CD14-positive monocyte (primary cell): ENCODE measurements at regions not wholly inside any gene's neighbourhood (a gene's known extent, or its start where the extent isn't known, plus 50 kb on each side); places are given as distances from the start of the nearest gene placed in this dataset.
A peak's percentile ranks its signal among the peaks of the same experiment; 100 is the strongest.

Experiments used
- DNase-seq, 3 donors: peaks; one replicate each; pipeline ENCODE4 v3.0.0-alpha.2; 2011 to 2022
- H2AFZ ChIP-seq: 2 replicates; pipeline ENCODE4 v1.6.0; 2012; ENCODE audit warnings: mild to moderate bottlenecking, low read depth, low read length, inconsistent platforms; ENCODE audit not compliant: insufficient read depth, poor library complexity, severe bottlenecking
- H3K27ac ChIP-seq, 2 donors: 1 replicate in 1 of 2; 2 replicates in 1 of 2; pipeline ENCODE4 v1.5.1; 2012 to 2013; ENCODE audit warnings: low read length in 2 of 2, control low read depth in 1 of 2, inconsistent platforms in 1 of 2, low read depth in 1 of 2, mild to moderate bottlenecking in 1 of 2
- H3K27me3 ChIP-seq, 2 donors: one replicate each; pipeline versions ENCODE4 v1.6.0 to v1.6.1; 2011 to 2013; ENCODE audit warnings: low read length in 2 of 2; ENCODE audit not compliant: control insufficient read depth in 2 of 2, insufficient read depth in 2 of 2
- H3K36me3 ChIP-seq, 2 donors: replicated peaks in 1 of 2; 1 replicate in 1 of 2; 2 replicates in 1 of 2; pipeline versions ENCODE4 v1.5.1 to v1.6.1; 2012 to 2013; ENCODE audit warnings: low read length in 2 of 2, control low read depth in 1 of 2, inconsistent platforms in 1 of 2, mild to moderate bottlenecking in 1 of 2; ENCODE audit not compliant: insufficient read depth in 2 of 2, control insufficient read depth in 1 of 2
- H3K4me1 ChIP-seq, 2 donors: 1 replicate in 1 of 2; 2 replicates in 1 of 2; pipeline versions ENCODE4 v1.5.1 to v1.6.1; 2012 to 2013; ENCODE audit warnings: low read length in 2 of 2, control low read depth in 1 of 2, inconsistent platforms in 1 of 2, mild to moderate bottlenecking in 1 of 2, moderate library complexity in 1 of 2; ENCODE audit not compliant: insufficient read depth in 2 of 2, control insufficient read depth in 1 of 2
- H3K4me2 ChIP-seq: replicated peaks from 2 replicates; pipeline ENCODE3; 2012; ENCODE audit warnings: low read length, moderate library complexity, mild to moderate bottlenecking; ENCODE audit not compliant: poor library complexity, severe bottlenecking; ENCODE audit errors: extremely low read depth
- H3K4me3 ChIP-seq, 3 experiments: fragments of 200-600 bp in 1 of 3; sonication (generic) in 1 of 3; replicated peaks in 1 of 3; 1 replicate in 2 of 3; 2 replicates in 1 of 3; pipeline ENCODE4 v1.5.1; 2011 to 2013; ENCODE audit warnings: low read length in 3 of 3, mild to moderate bottlenecking in 3 of 3, control low read depth in 2 of 3, low read depth in 2 of 3, inconsistent platforms in 1 of 3, moderate library complexity in 1 of 3
- H3K79me2 ChIP-seq: 2 replicates; pipeline ENCODE4 v1.6.0; 2012; ENCODE audit warnings: mild to moderate bottlenecking, control low read depth, inconsistent platforms, low read length, moderate library complexity; ENCODE audit not compliant: insufficient read depth
- H3K9ac ChIP-seq: 2 replicates; pipeline ENCODE4 v1.6.0; 2017; ENCODE audit warnings: low read length, mild to moderate bottlenecking; ENCODE audit not compliant: insufficient read depth, poor library complexity, severe bottlenecking
- H3K9me3 ChIP-seq, 2 donors: replicated peaks in 1 of 2; 1 replicate in 1 of 2; 2 replicates in 1 of 2; pipeline versions ENCODE4 v1.5.1 to v1.6.1; 2012 to 2013; ENCODE audit warnings: low read length in 2 of 2, control low read depth in 1 of 2; ENCODE audit not compliant: control insufficient read depth in 1 of 2, insufficient read depth in 1 of 2
- H4K20me1 ChIP-seq: 2 replicates; pipeline ENCODE4 v1.6.0; 2012; ENCODE audit warnings: mild to moderate bottlenecking, low read length, control low read depth, moderate library complexity; ENCODE audit not compliant: insufficient read depth
- H3K27ac Mint-ChIP-seq, 7 donors: one replicate each; pipeline ENCODE4 v1.8.0; 2020; ENCODE audit warnings: mild to moderate bottlenecking in 7 of 7, mixed read lengths in 7 of 7, moderate library complexity in 6 of 7, inconsistent platforms in 2 of 7
- H3K27me3 Mint-ChIP-seq, 3 donors: one replicate each; pipeline ENCODE4 v1.8.0; 2021 to 2022; ENCODE audit warnings: low read depth in 3 of 3, mild to moderate bottlenecking in 3 of 3, mixed read lengths in 3 of 3, moderate library complexity in 3 of 3, inconsistent platforms in 1 of 3
- H3K36me3 Mint-ChIP-seq, 2 donors: one replicate each; pipeline ENCODE4 v1.8.0; 2020; ENCODE audit warnings: mixed read lengths in 2 of 2, inconsistent platforms in 1 of 2, mild to moderate bottlenecking in 1 of 2
- H3K4me1 Mint-ChIP-seq: one replicate; pipeline ENCODE4 v1.8.0; 2020; ENCODE audit warnings: mild to moderate bottlenecking, mixed read lengths
- H3K4me3 Mint-ChIP-seq, 2 donors: one replicate each; pipeline ENCODE4 v1.8.0; 2020; ENCODE audit warnings: mild to moderate bottlenecking in 2 of 2, mixed read lengths in 2 of 2, moderate library complexity in 1 of 2
- H3K9me3 Mint-ChIP-seq, 7 donors: one replicate each; pipeline ENCODE4 v1.8.0; 2020 to 2022; ENCODE audit warnings: mixed read lengths in 7 of 7, mild to moderate bottlenecking in 6 of 7, moderate library complexity in 6 of 7, inconsistent platforms in 2 of 7
- WGBS: methylation state at CpG from one replicate; pipeline ENCODE4 v1.1.5; 2013; ENCODE audit warnings: missing lambda C conversion rate; ENCODE audit not compliant: insufficient coverage; 5-methylcytosine and 5-hydroxymethylcytosine counted together
- intact Hi-C, 2 donors: fragments of 100-400 bp; cut with micrococcal nuclease; formaldehyde crosslinking; loops; one replicate each; pipeline versions ENCODE4 v1.15.0 to v1.15.1; 2023
- TF ChIP-seq, protein P1 (sequence below): fragments of 200-600 bp; IDR thresholded peaks from one replicate; pipeline ENCODE4 v1.8.0; 2022; ENCODE audit warnings: antibody characterized with exemption, mild to moderate bottlenecking

DNA sequence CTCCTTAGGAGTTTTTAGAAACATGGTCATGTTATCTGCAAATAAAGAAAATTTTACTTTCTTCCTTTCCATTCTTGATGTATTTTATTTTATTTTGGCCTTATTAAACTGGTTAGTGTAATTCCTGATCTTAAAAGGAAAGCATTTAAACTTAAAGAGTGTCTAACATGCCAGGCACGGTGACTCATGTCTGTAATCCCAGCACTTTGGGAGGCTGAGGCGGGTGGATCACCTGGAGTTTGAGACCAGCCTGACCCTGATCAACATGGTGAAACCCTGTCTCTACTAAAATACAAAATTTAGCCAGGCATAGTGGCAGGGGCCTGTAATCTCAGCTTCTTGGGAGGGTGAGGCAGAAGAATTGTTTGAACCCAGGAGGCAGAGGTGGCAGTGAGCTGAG is 281.3 kb downstream of the PTTG2 start:
- H3K27me3 Mint-ChIP-seq = peaks cover 0 to 3% (median 2%) of the 10 kb centered on the region in 3 donors
- no peak overlapping the region for H2AFZ ChIP-seq
- WGBS = no CpG with 5 or more reads among the region's 2 CpGs
- no peak for DNase-seq
- no peaks in the 10 kb centered on the region for H3K36me3 ChIP-seq
- H3K79me2 ChIP-seq = no peaks in the 10 kb centered on the region
- no peak overlapping the region for H3K4me3 ChIP-seq
- no peaks in the 10 kb centered on the region for H3K36me3 Mint-ChIP-seq
- H3K4me2 ChIP-seq = no peak overlapping the region
- TF ChIP-seq, protein P1, sequence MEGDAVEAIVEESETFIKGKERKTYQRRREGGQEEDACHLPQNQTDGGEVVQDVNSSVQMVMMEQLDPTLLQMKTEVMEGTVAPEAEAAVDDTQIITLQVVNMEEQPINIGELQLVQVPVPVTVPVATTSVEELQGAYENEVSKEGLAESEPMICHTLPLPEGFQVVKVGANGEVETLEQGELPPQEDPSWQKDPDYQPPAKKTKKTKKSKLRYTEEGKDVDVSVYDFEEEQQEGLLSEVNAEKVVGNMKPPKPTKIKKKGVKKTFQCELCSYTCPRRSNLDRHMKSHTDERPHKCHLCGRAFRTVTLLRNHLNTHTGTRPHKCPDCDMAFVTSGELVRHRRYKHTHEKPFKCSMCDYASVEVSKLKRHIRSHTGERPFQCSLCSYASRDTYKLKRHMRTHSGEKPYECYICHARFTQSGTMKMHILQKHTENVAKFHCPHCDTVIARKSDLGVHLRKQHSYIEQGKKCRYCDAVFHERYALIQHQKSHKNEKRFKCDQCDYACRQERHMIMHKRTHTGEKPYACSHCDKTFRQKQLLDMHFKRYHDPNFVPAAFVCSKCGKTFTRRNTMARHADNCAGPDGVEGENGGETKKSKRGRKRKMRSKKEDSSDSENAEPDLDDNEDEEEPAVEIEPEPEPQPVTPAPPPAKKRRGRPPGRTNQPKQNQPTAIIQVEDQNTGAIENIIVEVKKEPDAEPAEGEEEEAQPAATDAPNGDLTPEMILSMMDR = no peak
- no peak overlapping the region for H3K9ac ChIP-seq
- H3K27ac ChIP-seq = no peak overlapping the region
- peaks cover 14% of the 10 kb centered on the region for H3K4me1 Mint-ChIP-seq
- no peaks in the 10 kb centered on the region for H4K20me1 ChIP-seq
- H3K9me3 ChIP-seq = no peaks in the 10 kb centered on the region
- H3K4me1 ChIP-seq = peaks cover 3 to 7% of the 10 kb centered on the region in 2 donors
- peaks cover 0 to 6% (median 3%) of the 10 kb centered on the region in 7 donors for H3K9me3 Mint-ChIP-seq
- intact Hi-C loops = no loop called here
- peak overlapping the region in 2 of 7 donors; percentile 10 to 14 for H3K27ac Mint-ChIP-seq
- H3K27me3 ChIP-seq = no peaks in the 10 kb centered on the region
- H3K4me3 Mint-ChIP-seq = no peak overlapping the region

DNA sequence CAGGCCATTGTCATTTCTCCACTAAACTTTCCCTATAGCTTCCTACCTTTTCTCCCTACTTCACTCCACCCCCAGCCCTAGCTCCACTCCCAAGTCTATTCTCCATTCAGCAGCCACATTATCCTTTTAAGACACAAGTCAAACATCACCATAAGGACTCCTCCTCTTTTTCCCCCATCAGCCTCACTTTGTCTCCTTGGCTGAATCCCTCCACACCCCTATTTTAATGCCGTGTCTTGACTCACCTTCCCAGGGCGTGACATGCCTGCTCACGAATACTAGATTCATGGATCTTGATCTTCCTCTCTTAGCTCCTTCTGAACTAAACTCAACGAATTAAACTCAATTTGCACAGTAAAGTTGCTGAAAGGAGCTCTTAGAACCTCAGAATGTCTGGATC is 281.9 kb downstream of the PTTG2 start:
- H3K4me1 Mint-ChIP-seq = peaks cover 9% of the 10 kb centered on the region
- Histone ChIP-seq H3K9me3 (no peaks in the 10 kb centered on the region), H3K4me3 (no peak overlapping the region), H2AFZ (no peak overlapping the region), H4K20me1 (no peaks in the 10 kb centered on the region), H3K36me3 (no peaks in the 10 kb centered on the region), H3K27ac (no peak overlapping the region), H3K4me1 (peaks cover 1 to 3% of the 10 kb centered on the region in 2 donors), H3K9ac (no peak overlapping the region), H3K27me3 (no peaks in the 10 kb centered on the region), H3K79me2 (no peaks in the 10 kb centered on the region), H3K4me2 (no peak overlapping the region)
- peaks cover 0 to 3% (median 2%) of the 10 kb centered on the region in 3 donors for H3K27me3 Mint-ChIP-seq
- H3K36me3 Mint-ChIP-seq = no peaks in the 10 kb centered on the region
- no peak overlapping the region for H3K27ac Mint-ChIP-seq
- peak overlapping the region in 1 of 2 donors; percentile 14 for H3K4me3 Mint-ChIP-seq
- no peak for DNase-seq
- intact Hi-C loops = no loop called here
- TF ChIP-seq, protein P1 = no peak
- WGBS = 100% methylated on average over 4 of the region's 4 CpGs
- H3K9me3 Mint-ChIP-seq = peaks cover 0 to 8% (median 4%) of the 10 kb centered on the region in 7 donors
